PFSK-1 (cell line): ENCODE measurements at regions not wholly inside any gene's neighbourhood (a gene's known extent, or its start where the extent isn't known, plus 50 kb on each side); places are given as distances from the start of the nearest gene placed in this dataset.

Experiments
- FOXP2 ChIP-seq: optimal IDR thresholded peaks from 2 replicates; pipeline ENCODE3; 2011; ENCODE audit warnings: borderline replicate concordance, control low read depth, inconsistent platforms; ENCODE audit not compliant: insufficient read depth; ENCODE audit errors: extremely low read length, extremely low read depth
- POLR2AphosphoS5 ChIP-seq: IDR thresholded peaks from 2 replicates; pipeline ENCODE4 v1.6.1; 2012; ENCODE audit warnings: low read depth, mild to moderate bottlenecking, control low read depth, low read length, moderate library complexity
- REST ChIP-seq, 2 experiments: IDR thresholded peaks; 2 replicates each; pipeline versions ENCODE4 v1.6.1 to v1.8.0; 2011 to 2012; ENCODE audit warnings: low read depth in 2 of 2, low read length in 2 of 2, control low read depth in 1 of 2, inconsistent platforms in 1 of 2, mild to moderate bottlenecking in 1 of 2, moderate library complexity in 1 of 2; ENCODE audit not compliant: insufficient read depth in 1 of 2
- SIN3A ChIP-seq: IDR thresholded peaks from 2 replicates; pipeline ENCODE4 v1.6.1; 2012; ENCODE audit warnings: mild to moderate bottlenecking, low read length, moderate library complexity, borderline replicate concordance; ENCODE audit not compliant: insufficient read depth
- TAF1 ChIP-seq: IDR thresholded peaks from 2 replicates; pipeline ENCODE4 v1.6.1; 2012; ENCODE audit warnings: low read length, control low read depth, borderline replicate concordance; ENCODE audit not compliant: insufficient read depth

GRCh38 chr1:229101011-229101871, 169.7 kb upstream of the RAB4A start:
- no peak for TF ChIP-seq REST (IDR thresholded peaks at IDR 0.05; ENCODE audit: insufficient read depth in 1 of 2, low read depth in 2 of 2, low read length in 2 of 2)
- no peak for TF ChIP-seq FOXP2
- TF ChIP-seq TAF1 = no peak
- no peak for TF ChIP-seq POLR2AphosphoS5
- no peak for TF ChIP-seq SIN3A

- TF ChIP-seq TAF1 = no peak
- TF ChIP-seq POLR2AphosphoS5 = no peak
- TF ChIP-seq REST (IDR thresholded peaks at IDR 0.05; ENCODE audit: insufficient read depth in 1 of 2, low read depth in 2 of 2, low read length in 2 of 2) = no peak
- TF ChIP-seq FOXP2 = no peak
- TF ChIP-seq SIN3A = no peak
Measured at GRCh38 chr1:229102741-229103391, 168.0 kb upstream of the RAB4A start.

- TF ChIP-seq TAF1 (no peak), POLR2AphosphoS5 (no peak), SIN3A (no peak), FOXP2 (no peak), REST (IDR thresholded peaks at IDR 0.05; ENCODE audit: insufficient read depth in 1 of 2, low read depth in 2 of 2, low read length in 2 of 2) (no peak)
Measured at GRCh38 chr1:229104654-229105053, 166.3 kb upstream of the RAB4A start.

- TF ChIP-seq TAF1 (no peak), SIN3A (no peak), FOXP2 (no peak), REST (IDR thresholded peaks at IDR 0.05; ENCODE audit: insufficient read depth in 1 of 2, low read depth in 2 of 2, low read length in 2 of 2) (no peak), POLR2AphosphoS5 (no peak)
Measured at GRCh38 chr1:229105109-229105508, 165.8 kb upstream of the RAB4A start.
